HEK293T (cell line): ENCODE measurements at regions not wholly inside any gene's neighbourhood (a gene's known extent, or its start where the extent isn't known, plus 50 kb on each side); places are given as distances from the start of the nearest gene placed in this dataset.

Experiments used
- ELF4 ChIP-seq: fragments of 450-650 bp; IDR thresholded peaks from 2 replicates; pipeline ENCODE4 v1.6.1; 2017; ENCODE audit warnings: antibody characterized with exemption
- FOXM1 ChIP-seq: fragments of 450-650 bp; IDR thresholded peaks from 2 replicates; pipeline ENCODE4 v1.6.1; 2017; ENCODE audit warnings: mild to moderate bottlenecking, borderline replicate concordance
- PKNOX1 ChIP-seq: fragments of 450-650 bp; IDR thresholded peaks from 2 replicates; pipeline ENCODE4 v1.6.1; 2016
- TARDBP ChIP-seq: fragments of 450-650 bp; IDR thresholded peaks from 2 replicates; pipeline ENCODE4 v1.6.1; 2016

- no peak for TF ChIP-seq ELF4
- no peak for TF ChIP-seq PKNOX1
- no peak for TF ChIP-seq TARDBP
- TF ChIP-seq FOXM1, result no peak
Measured at GRCh38 chr13:51168623-51169022, 53.6 kb upstream of the FAM124A start.
